OCI-LY7 (cell line): ENCODE measurements at regions not wholly inside any gene's neighbourhood (a gene's known extent, or its start where the extent isn't known, plus 50 kb on each side); places are given as distances from the start of the nearest gene placed in this dataset.

Experiments used
- CTCF ChIP-seq: fragments of 200-600 bp; sonication (generic); conservative IDR thresholded peaks from 2 replicates; pipeline ENCODE4 v1.5.1; 2014; ENCODE audit warnings: mild to moderate bottlenecking, antibody characterized with exemption, low read length, moderate library complexity, mixed read lengths
- EZH2phosphoT487 ChIP-seq: fragments of 200-600 bp; sonication (generic); IDR thresholded peaks from 2 replicates; pipeline ENCODE4 v1.6.1; 2018; ENCODE audit warnings: low read depth, borderline replicate concordance, mild to moderate bottlenecking, mixed run types, antibody characterized with exemption, low read length, moderate library complexity, mixed read lengths

GRCh38 chr2:239776436-239777005 is 248.6 kb downstream of the NDUFA10 start:
- TF ChIP-seq CTCF = no peak
- TF ChIP-seq EZH2phosphoT487 = no peak
